HG02840 (cell line): ENCODE measurements at regions not wholly inside any gene's neighbourhood (a gene's known extent, or its start where the extent isn't known, plus 50 kb on each side); places are given as distances from the start of the nearest gene placed in this dataset.

ENCODE experiments used
- ATAC-seq: cut with Tn5 transposase; IDR thresholded peaks from one replicate; pipeline ENCODE4 v1.9.1; 2021; ENCODE audit warnings: mild to moderate bottlenecking, moderate library complexity, moderate number of reproducible peaks; ENCODE audit not compliant: unreplicated experiment, low FRiP score

- ATAC-seq, result no peak
Observed at GRCh38 chr1:55428231-55428630, 213.1 kb upstream of the USP24 start.

GRCh38 chr1:55427606-55428005 is 212.4 kb upstream of the USP24 start:
- ATAC-seq, result no peak

- ATAC-seq, result no peak
Observed at GRCh38 chr1:55426619-55427018, 211.5 kb upstream of the USP24 start.

GRCh38 chr1:55426156-55426555 is 211.0 kb upstream of the USP24 start:
- no peak for ATAC-seq

GRCh38 chr1:55425310-55425930 is 210.3 kb upstream of the USP24 start:
- no peak for ATAC-seq

- ATAC-seq, result no peak
Observed at GRCh38 chr1:55423376-55423775, 208.2 kb upstream of the USP24 start.

GRCh38 chr1:55420929-55421716 is 206.0 kb upstream of the USP24 start:
- ATAC-seq, result no peak

GRCh38 chr1:55420026-55420425 is 204.9 kb upstream of the USP24 start:
- no peak for ATAC-seq

GRCh38 chr1:55418208-55419000 is 203.2 kb upstream of the USP24 start:
- ATAC-seq, result no peak

- no peak for ATAC-seq
Observed at GRCh38 chr1:55416164-55416842, 201.1 kb upstream of the USP24 start.

- no peak for ATAC-seq
Observed at GRCh38 chr1:55413286-55413685, 198.1 kb upstream of the USP24 start.

GRCh38 chr1:55412060-55412459 is 196.9 kb upstream of the USP24 start:
- no peak for ATAC-seq

- ATAC-seq, result no peak
Observed at GRCh38 chr1:55402671-55403464, 187.7 kb upstream of the USP24 start.

- no peak for ATAC-seq
Observed at GRCh38 chr1:55402142-55402541, 187.0 kb upstream of the USP24 start.

GRCh38 chr1:55400508-55400907 is 185.3 kb upstream of the USP24 start:
- ATAC-seq, result no peak

GRCh38 chr1:55399346-55399745 is 184.2 kb upstream of the USP24 start:
- no peak for ATAC-seq

- no peak for ATAC-seq
Observed at GRCh38 chr1:55396381-55396891, 181.3 kb upstream of the USP24 start.

- no peak for ATAC-seq
Observed at GRCh38 chr1:55388960-55389359, 173.8 kb upstream of the USP24 start.

- ATAC-seq, result no peak
Observed at GRCh38 chr1:55387145-55387544, 172.0 kb upstream of the USP24 start.

GRCh38 chr1:55386456-55386855 is 171.3 kb upstream of the USP24 start:
- no peak for ATAC-seq
